ENCODE measurements at regions not wholly inside any gene's neighbourhood (a gene's known extent, or its start where the extent isn't known, plus 50 kb on each side); places are given as distances from the start of the nearest gene placed in this dataset.

DNA sequence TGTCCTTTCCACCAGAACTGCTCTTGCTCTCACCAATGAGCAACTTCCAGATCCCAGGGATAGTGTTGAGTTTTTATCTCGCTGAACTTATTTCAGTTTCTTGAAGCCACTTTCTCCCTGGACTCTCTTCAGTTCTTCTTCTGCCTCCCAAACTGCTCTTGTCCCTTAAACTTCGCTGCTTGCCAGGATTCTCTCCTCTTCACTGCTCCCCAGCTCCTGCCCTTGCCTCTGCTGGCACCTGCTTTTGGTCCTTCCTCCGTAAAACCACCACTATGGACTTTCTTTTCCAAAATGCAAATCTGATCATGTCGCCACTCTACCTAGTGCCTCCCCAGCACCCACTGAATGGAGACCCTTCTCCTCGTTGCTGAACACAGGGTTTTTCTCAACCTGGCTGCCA lies 92.8 kb upstream of the PALS2 start:
- peaks cover 7% of the 10 kb centered on the region for H3K27me3 Mint-ChIP-seq

DNA sequence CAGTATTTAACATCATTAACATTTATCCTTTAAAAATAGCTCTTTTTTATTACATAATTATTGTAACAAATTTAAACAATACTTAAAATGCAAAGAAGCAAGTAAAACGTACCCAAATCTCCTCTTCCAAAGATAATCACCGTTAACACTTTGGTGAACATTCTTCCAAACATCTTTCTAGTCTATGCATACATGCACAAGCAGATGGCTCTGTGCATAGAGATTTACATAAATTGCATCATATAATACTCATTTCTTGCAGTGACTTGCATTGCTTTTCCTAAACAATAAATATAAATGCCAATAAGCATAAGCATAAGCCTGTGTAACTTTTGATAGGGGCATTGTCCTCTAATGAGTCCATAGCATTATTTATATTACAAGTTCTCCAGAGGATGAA lies 89.4 kb upstream of the PALS2 start:
- no peaks in the 10 kb centered on the region for H3K4me1 Mint-ChIP-seq
- H3K36me3 Mint-ChIP-seq: no peaks in the 10 kb centered on the region
- H3K27ac Mint-ChIP-seq: no peak overlapping the region
- POLR2A ChIA-PET: no interaction called here
- no peaks in the 10 kb centered on the region for H3K9me3 Mint-ChIP-seq
- no peak overlapping the region for H3K4me3 Mint-ChIP-seq
- no peak for ATAC-seq (ENCODE audit: low read depth)
- no peak for DNase-seq
- H3K27me3 Mint-ChIP-seq: peaks cover 8% of the 10 kb centered on the region

More for the DNA sequence above, 92.8 kb upstream of the PALS2 start:
- Mint-ChIP-seq H3K27ac (no peak overlapping the region), H3K9me3 (no peaks in the 10 kb centered on the region), H3K4me1 (no peaks in the 10 kb centered on the region), H3K36me3 (no peaks in the 10 kb centered on the region), H3K4me3 (no peak overlapping the region)
- ATAC-seq (ENCODE audit: low read depth) (no peak), DNase-seq (no peak)
- POLR2A ChIA-PET: no interaction called here

DNA sequence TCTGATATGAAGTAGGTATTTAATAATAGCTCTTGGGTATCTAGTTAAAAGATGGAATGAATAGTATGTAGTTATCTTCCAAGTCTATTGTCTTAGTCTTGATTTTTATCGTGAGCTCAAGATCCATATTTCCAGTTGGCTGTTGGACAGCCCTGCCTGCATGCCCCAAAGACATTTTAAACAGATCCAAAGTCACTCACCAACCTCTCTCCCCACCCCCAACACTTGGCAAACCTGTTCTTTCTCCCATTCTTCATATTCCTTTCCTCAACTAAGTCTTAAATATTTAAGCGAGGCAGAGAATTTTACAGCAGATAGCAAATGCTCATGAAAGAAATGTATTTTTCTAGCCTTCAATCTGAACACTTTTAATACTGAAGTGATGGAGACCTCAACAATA lies 80.7 kb upstream of the PALS2 start:
- Mint-ChIP-seq H3K9me3 (no peaks in the 10 kb centered on the region), H3K36me3 (no peaks in the 10 kb centered on the region), H3K4me3 (no peak overlapping the region), H3K27me3 (peaks cover 32% of the 10 kb centered on the region), H3K4me1 (no peaks in the 10 kb centered on the region), H3K27ac (no peak overlapping the region)
- ATAC-seq (ENCODE audit: low read depth) (no peak), DNase-seq (no peak)
- POLR2A ChIA-PET: no interaction called here

DNA sequence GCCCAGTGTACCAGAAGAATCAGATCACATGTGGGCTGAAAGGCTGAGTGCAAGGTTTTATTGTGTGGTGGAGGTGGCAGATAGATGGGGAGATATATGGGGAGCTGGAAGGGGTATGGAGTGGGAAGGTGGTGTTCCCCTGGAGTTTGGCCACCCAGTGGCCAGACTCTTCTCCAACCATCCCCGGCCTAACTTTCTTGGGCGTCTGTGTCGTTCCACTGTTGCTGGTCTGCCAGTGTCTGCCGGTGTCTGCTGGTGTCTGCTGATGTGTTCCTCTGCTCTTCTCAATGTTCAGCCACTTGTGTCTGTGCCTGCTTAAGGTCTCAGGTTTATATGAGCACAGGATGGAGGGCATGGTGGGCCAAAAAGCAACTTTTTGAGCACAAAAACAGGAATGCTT lies 78.4 kb upstream of the PALS2 start:
- POLR2A ChIA-PET: no interaction called here
- Mint-ChIP-seq H3K9me3 (no peaks in the 10 kb centered on the region), H3K27me3 (peaks cover 32% of the 10 kb centered on the region), H3K36me3 (no peaks in the 10 kb centered on the region), H3K27ac (no peak overlapping the region), H3K4me3 (no peak overlapping the region), H3K4me1 (no peaks in the 10 kb centered on the region)
- ATAC-seq (ENCODE audit: low read depth): no peak
- DNase-seq: no peak

DNA sequence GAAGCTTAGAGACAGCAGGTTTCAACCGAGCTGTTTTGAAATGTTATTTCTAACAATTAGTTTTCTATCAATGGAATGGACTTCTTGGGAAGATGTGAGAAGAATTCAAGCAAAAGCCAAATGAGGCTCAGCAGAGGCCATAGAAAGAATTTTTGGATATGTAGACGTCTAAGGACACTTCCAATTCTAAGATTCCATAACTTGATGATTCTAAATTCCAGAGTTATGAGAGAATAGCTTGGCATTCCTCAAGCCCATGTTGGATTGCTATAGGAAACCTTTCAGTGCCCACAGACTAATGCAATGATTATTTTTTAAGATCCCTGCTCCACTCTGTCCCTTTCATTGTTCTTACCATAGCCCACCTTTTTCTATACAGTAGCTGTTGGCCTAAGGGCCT lies 77.2 kb upstream of the PALS2 start:
- no peak overlapping the region for H3K27ac Mint-ChIP-seq
- no peak overlapping the region for H3K4me3 Mint-ChIP-seq
- H3K4me1 Mint-ChIP-seq: no peaks in the 10 kb centered on the region
- POLR2A ChIA-PET: no interaction called here
- H3K27me3 Mint-ChIP-seq: peaks cover 23% of the 10 kb centered on the region
- no peak for ATAC-seq (ENCODE audit: low read depth)
- H3K9me3 Mint-ChIP-seq: no peaks in the 10 kb centered on the region
- no peaks in the 10 kb centered on the region for H3K36me3 Mint-ChIP-seq
- DNase-seq: no peak

DNA sequence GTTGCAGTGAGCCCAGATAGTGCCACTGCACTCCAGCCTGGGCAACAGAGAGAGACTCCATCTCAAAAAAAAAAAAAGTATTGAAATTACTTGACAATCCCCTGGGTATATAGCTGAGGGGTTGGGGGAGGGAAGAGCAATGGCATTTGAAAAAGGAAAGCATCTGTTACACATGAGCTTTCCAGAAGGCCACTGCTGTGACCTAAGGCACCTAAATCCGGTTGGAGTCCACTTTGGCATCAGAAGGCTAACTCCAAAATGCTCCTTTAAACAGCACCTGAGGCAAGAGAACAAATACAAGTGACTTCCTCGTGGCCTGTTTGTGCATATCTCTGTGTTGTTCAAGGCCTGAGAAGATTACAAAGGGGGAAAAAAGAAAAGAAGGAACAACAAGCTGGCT lies 74.8 kb upstream of the PALS2 start:
- Mint-ChIP-seq H3K4me1 (no peaks in the 10 kb centered on the region), H3K36me3 (no peaks in the 10 kb centered on the region), H3K27me3 (peaks cover 9% of the 10 kb centered on the region), H3K9me3 (no peaks in the 10 kb centered on the region), H3K4me3 (no peak overlapping the region), H3K27ac (no peak overlapping the region)
- no peak for DNase-seq
- ATAC-seq (ENCODE audit: low read depth): no peak
- POLR2A ChIA-PET: no interaction called here

DNA sequence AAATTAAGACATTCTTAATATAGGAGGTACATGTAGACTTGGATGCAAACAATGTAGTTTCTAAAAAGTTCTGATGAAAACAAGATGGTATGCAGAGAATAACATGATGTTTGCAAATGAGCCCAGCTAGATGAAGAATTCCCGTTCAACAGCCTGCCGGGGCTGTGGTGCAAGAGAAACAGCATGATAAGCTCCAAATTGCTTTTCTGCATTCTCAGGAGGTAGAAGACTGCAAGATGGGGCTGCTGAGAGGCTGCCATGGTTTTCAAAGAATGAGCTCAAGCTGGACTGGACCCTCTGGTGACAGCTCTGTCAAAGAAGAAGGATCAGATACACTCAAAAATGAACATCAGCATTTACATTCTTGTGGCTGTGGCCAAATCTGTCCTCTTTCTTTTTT lies 73.4 kb upstream of the PALS2 start:
- DNase-seq: no peak
- no peak for ATAC-seq (ENCODE audit: low read depth)
- POLR2A ChIA-PET: interaction anchor here (0.6 kb wide), 1 partner anchor 73 kb away, joined by 3 read pairs; the partner anchor contains the start of gene PALS2

DNA sequence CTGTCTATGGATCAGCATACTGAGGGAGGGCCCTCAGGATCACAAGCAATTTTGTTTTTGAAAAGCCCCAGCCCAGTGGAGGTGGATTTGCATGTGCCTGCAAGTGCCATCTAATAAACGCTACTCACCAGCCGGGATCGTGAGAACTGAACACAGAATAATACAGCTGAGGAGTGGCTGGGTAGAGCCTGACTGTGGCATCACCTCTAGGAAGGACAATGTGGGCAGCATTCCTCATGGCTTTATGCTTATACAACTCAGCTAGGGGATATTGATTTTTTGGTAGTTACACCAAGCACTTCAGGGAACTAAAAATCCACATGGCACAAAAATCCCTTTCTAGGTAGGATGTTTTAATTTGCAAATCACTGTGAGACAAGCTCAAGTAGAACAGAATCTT lies 72.7 kb upstream of the PALS2 start:
- H3K27ac Mint-ChIP-seq: no peak overlapping the region
- H3K9me3 Mint-ChIP-seq: no peaks in the 10 kb centered on the region
- no peaks in the 10 kb centered on the region for H3K36me3 Mint-ChIP-seq
- H3K4me1 Mint-ChIP-seq: no peaks in the 10 kb centered on the region
- POLR2A ChIA-PET: no interaction called here
- H3K4me3 Mint-ChIP-seq: no peak overlapping the region
- DNase-seq (no peak), ATAC-seq (ENCODE audit: low read depth) (no peak)
- H3K27me3 Mint-ChIP-seq: peaks cover 11% of the 10 kb centered on the region

More for the DNA sequence above, 73.4 kb upstream of the PALS2 start:
- no peaks in the 10 kb centered on the region for H3K36me3 Mint-ChIP-seq
- no peaks in the 10 kb centered on the region for H3K9me3 Mint-ChIP-seq
- H3K27ac Mint-ChIP-seq: no peak overlapping the region
- no peaks in the 10 kb centered on the region for H3K4me1 Mint-ChIP-seq
- peaks cover 11% of the 10 kb centered on the region for H3K27me3 Mint-ChIP-seq
- no peak overlapping the region for H3K4me3 Mint-ChIP-seq

DNA sequence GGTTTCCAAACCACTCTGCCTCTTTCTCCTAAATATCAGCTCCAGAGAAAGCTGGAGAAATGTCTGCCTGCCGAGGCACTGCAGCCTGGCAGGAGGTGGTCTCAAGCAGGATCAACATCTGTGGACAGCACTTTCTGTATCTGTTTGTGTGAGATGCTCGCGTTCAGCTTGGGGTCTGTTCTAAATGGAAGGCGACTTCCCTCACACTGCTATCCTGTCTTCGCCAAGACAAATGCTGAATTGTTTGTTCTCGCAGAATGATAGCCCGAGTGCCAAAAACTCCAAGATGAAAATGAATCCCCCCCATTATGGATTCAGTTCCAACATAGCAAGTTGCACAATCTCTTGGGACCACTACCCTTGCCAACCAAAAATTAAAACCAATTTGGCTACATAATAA lies 72.2 kb upstream of the PALS2 start:
- H3K27me3 Mint-ChIP-seq: peaks cover 9% of the 10 kb centered on the region
- no peak for ATAC-seq (ENCODE audit: low read depth)
- no peaks in the 10 kb centered on the region for H3K4me1 Mint-ChIP-seq
- no peak for DNase-seq
- H3K9me3 Mint-ChIP-seq: no peaks in the 10 kb centered on the region
- no peak overlapping the region for H3K27ac Mint-ChIP-seq
- POLR2A ChIA-PET: no interaction called here
- H3K36me3 Mint-ChIP-seq: no peaks in the 10 kb centered on the region
- no peak overlapping the region for H3K4me3 Mint-ChIP-seq

DNA sequence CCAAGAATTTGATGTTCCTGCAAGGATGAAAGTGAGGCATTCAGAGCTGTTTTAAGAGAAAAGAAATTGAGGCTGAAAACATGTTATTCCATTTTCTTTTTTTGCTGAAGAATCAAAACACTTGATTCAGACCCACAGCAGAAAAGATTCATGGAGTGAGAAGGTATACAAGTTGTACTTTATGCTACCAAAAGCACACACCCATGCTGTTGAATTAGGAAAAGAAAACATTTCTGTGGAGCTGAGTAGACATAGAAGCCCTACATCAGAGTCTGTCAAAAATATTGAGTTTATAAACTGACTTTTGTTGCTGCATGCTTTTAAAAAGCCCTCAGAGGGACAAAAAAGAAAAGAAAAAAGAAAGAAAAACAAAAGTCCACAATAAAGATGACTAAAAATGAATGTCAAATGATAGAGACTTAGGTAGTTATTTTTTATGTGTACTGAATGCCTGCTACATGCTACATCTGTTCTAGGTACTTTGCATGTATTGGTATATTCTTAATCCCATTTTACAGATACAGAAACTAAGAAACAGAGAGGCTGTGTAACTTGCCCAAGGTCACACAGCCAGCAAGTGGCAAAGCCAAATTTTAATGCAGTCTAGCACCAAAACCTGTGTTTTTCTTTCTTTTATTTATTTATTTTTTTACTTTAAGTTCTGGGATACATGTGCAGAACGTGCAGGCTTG lies 71.7 kb upstream of the PALS2 start:
- no peaks in the 10 kb centered on the region for H3K4me1 Mint-ChIP-seq
- H3K27me3 Mint-ChIP-seq: peaks cover 8% of the 10 kb centered on the region
- no peak for DNase-seq
- no peak overlapping the region for H3K27ac Mint-ChIP-seq
- POLR2A ChIA-PET: no interaction called here
- no peak overlapping the region for H3K4me3 Mint-ChIP-seq
- no peaks in the 10 kb centered on the region for H3K9me3 Mint-ChIP-seq
- ATAC-seq (ENCODE audit: low read depth): no peak
- H3K36me3 Mint-ChIP-seq: no peaks in the 10 kb centered on the region

DNA sequence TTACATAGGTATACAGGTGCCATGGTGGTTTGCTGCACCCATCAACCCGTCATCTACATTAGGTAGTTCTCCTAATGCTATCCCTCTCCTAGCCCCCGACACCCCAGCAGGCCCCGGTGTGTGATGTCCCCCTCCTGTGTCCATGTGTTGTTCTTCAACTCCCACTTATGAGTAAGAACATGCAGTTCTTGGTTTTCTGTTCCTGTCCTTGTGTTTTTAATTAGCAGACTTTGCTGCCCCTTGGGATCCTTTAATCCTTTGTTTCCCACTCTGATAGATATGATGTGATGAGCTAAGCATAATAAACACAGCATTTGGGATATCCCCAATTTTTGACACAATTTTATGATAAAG lies 71.1 kb upstream of the PALS2 start:
- H3K36me3 Mint-ChIP-seq: no peaks in the 10 kb centered on the region
- no peak overlapping the region for H3K27ac Mint-ChIP-seq
- no peak overlapping the region for H3K4me3 Mint-ChIP-seq
- DNase-seq: no peak
- POLR2A ChIA-PET: no interaction called here
- H3K4me1 Mint-ChIP-seq: no peaks in the 10 kb centered on the region
- ATAC-seq (ENCODE audit: low read depth): no peak
- H3K9me3 Mint-ChIP-seq: no peaks in the 10 kb centered on the region
- peaks cover 8% of the 10 kb centered on the region for H3K27me3 Mint-ChIP-seq

DNA sequence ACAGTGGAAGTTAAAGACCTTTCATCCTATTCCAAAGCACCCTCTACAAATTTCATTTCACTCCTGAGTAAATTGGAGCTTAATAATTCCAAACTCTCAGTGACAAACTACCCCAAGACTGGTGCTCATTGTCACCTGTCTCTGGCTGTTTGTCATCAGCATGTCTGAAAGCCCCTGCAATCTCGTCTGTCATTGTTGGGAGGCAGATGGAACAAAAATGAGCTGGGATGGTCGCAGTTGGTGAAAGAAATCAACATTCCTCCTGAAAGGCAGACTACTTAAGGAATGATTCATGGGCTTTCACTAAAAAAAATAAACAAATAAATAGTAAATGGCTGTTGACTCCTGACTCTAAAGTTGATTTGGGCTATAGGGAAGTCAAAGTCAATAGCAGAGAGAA lies 69.7 kb upstream of the PALS2 start:
- H3K9me3 Mint-ChIP-seq: no peaks in the 10 kb centered on the region
- peaks cover 5% of the 10 kb centered on the region for H3K27me3 Mint-ChIP-seq
- no peaks in the 10 kb centered on the region for H3K4me1 Mint-ChIP-seq
- no peaks in the 10 kb centered on the region for H3K36me3 Mint-ChIP-seq
- no peak for DNase-seq
- no peak overlapping the region for H3K27ac Mint-ChIP-seq
- no peak overlapping the region for H3K4me3 Mint-ChIP-seq
- ATAC-seq (ENCODE audit: low read depth): no peak
- POLR2A ChIA-PET: no interaction called here

DNA sequence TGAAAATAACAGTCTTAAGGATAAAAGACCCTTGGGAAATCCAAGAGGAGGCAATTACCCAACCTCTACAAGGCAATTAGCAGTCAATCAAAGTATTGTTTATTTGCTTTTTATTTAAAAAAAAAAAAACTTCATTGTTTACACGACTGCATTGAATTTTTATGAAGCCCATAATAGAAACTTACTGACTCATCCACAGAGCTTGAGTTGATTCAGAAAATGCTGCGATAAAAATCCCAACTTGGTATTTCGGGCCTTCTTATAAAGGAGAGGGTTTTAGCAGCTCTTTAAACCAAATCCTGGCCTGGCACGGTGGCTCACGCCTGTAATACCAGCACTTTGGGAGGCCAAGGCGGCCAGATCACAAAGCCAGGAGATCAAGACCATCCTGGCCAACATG lies 69.2 kb upstream of the PALS2 start:
- DNase-seq: no peak
- POLR2A ChIA-PET: no interaction called here
- ATAC-seq (ENCODE audit: low read depth): no peak
- peaks cover 2% of the 10 kb centered on the region for H3K27me3 Mint-ChIP-seq
- no peaks in the 10 kb centered on the region for H3K36me3 Mint-ChIP-seq
- H3K9me3 Mint-ChIP-seq: no peaks in the 10 kb centered on the region
- no peak overlapping the region for H3K27ac Mint-ChIP-seq
- H3K4me1 Mint-ChIP-seq: no peaks in the 10 kb centered on the region
- H3K4me3 Mint-ChIP-seq: no peak overlapping the region

DNA sequence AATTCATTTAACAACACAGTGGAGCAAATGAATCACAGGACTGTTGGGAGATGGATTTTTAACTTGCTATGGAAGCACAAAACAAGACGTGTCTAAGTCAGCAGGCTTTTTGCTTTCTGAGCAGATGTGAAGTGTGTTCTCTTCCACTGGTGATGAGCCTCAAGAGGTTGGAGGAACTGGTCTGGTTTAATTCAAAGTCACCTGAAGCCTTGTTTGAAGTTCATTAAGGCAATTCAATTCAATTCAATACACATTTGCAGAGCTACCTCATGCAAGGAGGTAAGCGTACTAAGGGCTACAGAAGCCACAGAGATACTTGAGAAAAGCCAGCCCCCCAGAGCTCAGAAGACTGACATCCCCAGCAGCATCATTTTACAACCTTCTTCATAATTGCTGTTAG lies 68.4 kb upstream of the PALS2 start:
- H3K27ac Mint-ChIP-seq: no peak overlapping the region
- ATAC-seq (ENCODE audit: low read depth) (no peak), DNase-seq (no peak)
- H3K4me3 Mint-ChIP-seq: no peak overlapping the region
- H3K36me3 Mint-ChIP-seq: no peaks in the 10 kb centered on the region
- POLR2A ChIA-PET: no interaction called here
- peaks cover 2% of the 10 kb centered on the region for H3K27me3 Mint-ChIP-seq
- H3K4me1 Mint-ChIP-seq: no peaks in the 10 kb centered on the region
- H3K9me3 Mint-ChIP-seq: no peaks in the 10 kb centered on the region

DNA sequence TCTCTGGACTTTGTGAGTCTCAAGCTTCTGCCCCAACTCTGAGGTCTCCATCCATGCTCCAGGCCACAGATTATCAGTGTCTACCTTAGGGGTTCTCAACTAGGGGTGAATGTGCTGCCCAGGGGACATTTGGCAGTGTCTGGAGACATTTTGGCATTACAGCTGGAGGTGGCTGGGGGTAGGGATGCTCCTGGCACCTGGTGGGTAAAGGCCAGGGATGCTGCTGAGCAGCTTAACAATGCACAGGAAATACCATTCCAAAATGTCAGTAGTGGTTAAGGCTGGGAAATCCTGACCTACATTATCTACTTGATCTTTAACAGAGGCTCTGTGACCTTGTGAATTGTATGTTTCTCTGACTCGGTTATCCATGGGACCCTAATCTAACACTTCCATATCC lies 67.3 kb upstream of the PALS2 start:
- Mint-ChIP-seq H3K27me3 (peaks cover 2% of the 10 kb centered on the region), H3K36me3 (no peaks in the 10 kb centered on the region), H3K9me3 (no peaks in the 10 kb centered on the region), H3K27ac (no peak overlapping the region), H3K4me1 (no peaks in the 10 kb centered on the region), H3K4me3 (no peak overlapping the region)
- no peak for ATAC-seq (ENCODE audit: low read depth)
- POLR2A ChIA-PET: no interaction called here
- no peak for DNase-seq

Measured in activated naive CD8-positive, alpha-beta T cell treated with anti-CD3 and anti-CD28 coated beads, Interleukin-2, amount 10 ng/mL, durations not matched to agents 7 days and 5 days (primary cell).